ENCODE measurements at regions not wholly inside any gene's neighbourhood (a gene's known extent, or its start where the extent isn't known, plus 50 kb on each side); places are given as distances from the start of the nearest gene placed in this dataset.

- H3K4me3 ChIP-seq, result no peak overlapping the region
- no peaks in the 10 kb centered on the region for H3K27me3 ChIP-seq
- H3K4me1 ChIP-seq, result no peaks in the 10 kb centered on the region
- intact Hi-C loops (cut with DNase I; ENCODE audit: low total_unique reads), result no loop called here
- no peaks in the 10 kb centered on the region for H3K36me3 ChIP-seq
- TF ChIP-seq CTCF (IDR thresholded peaks at IDR 0.05) (no peak), POLR2A (IDR thresholded peaks at IDR 0.05) (no peak)
- no peak overlapping the region for H3K27ac ChIP-seq
- H3K9me3 ChIP-seq, result no peaks in the 10 kb centered on the region
- no peak for DNase-seq
These were observed 106.3 kb downstream of the KLF6 start for GRCh38 chr10:3678629-3679227.

GRCh38 chr10:3676564-3676963 lies 108.4 kb downstream of the KLF6 start:
- Histone ChIP-seq H3K4me3 (no peak overlapping the region), H3K36me3 (no peaks in the 10 kb centered on the region), H3K9me3 (no peaks in the 10 kb centered on the region), H3K27me3 (no peaks in the 10 kb centered on the region), H3K27ac (no peak overlapping the region), H3K4me1 (no peaks in the 10 kb centered on the region)
- no peak for DNase-seq
- intact Hi-C loops (cut with DNase I; ENCODE audit: low total_unique reads), result no loop called here
- TF ChIP-seq POLR2A (IDR thresholded peaks at IDR 0.05), result no peak
- no peak for TF ChIP-seq CTCF (IDR thresholded peaks at IDR 0.05)

- intact Hi-C loops (cut with DNase I; ENCODE audit: low total_unique reads), result no loop called here
- no peaks in the 10 kb centered on the region for H3K27me3 ChIP-seq
- DNase-seq, result no peak
- no peaks in the 10 kb centered on the region for H3K4me1 ChIP-seq
- H3K4me3 ChIP-seq, result no peak overlapping the region
- H3K36me3 ChIP-seq, result no peaks in the 10 kb centered on the region
- no peak for TF ChIP-seq POLR2A (IDR thresholded peaks at IDR 0.05)
- no peak for TF ChIP-seq CTCF (IDR thresholded peaks at IDR 0.05)
- H3K27ac ChIP-seq, result no peak overlapping the region
- no peaks in the 10 kb centered on the region for H3K9me3 ChIP-seq
These were observed 112.8 kb downstream of the KLF6 start for GRCh38 chr10:3672220-3672619.

- no peak for DNase-seq
- no peaks in the 10 kb centered on the region for H3K36me3 ChIP-seq
- H3K27ac ChIP-seq, result no peak overlapping the region
- TF ChIP-seq CTCF (IDR thresholded peaks at IDR 0.05) (no peak), POLR2A (IDR thresholded peaks at IDR 0.05) (no peak)
- no peaks in the 10 kb centered on the region for H3K27me3 ChIP-seq
- intact Hi-C loops (cut with DNase I; ENCODE audit: low total_unique reads), result no loop called here
- H3K4me1 ChIP-seq, result no peaks in the 10 kb centered on the region
- no peak overlapping the region for H3K4me3 ChIP-seq
- no peaks in the 10 kb centered on the region for H3K9me3 ChIP-seq
These were observed 113.5 kb downstream of the KLF6 start for GRCh38 chr10:3671386-3671955.

GRCh38 chr10:3668966-3669330 lies 116.1 kb downstream of the KLF6 start:
- Histone ChIP-seq H3K27ac (no peak overlapping the region), H3K4me1 (no peaks in the 10 kb centered on the region), H3K36me3 (no peaks in the 10 kb centered on the region), H3K9me3 (no peaks in the 10 kb centered on the region), H3K27me3 (no peaks in the 10 kb centered on the region), H3K4me3 (no peak overlapping the region)
- no peak for DNase-seq
- intact Hi-C loops (cut with DNase I; ENCODE audit: low total_unique reads), result no loop called here
- TF ChIP-seq CTCF (IDR thresholded peaks at IDR 0.05) (no peak), POLR2A (IDR thresholded peaks at IDR 0.05) (no peak)
